Pancreas (tissue), 10 donors: ENCODE measurements at regions not wholly inside any gene's neighbourhood (a gene's known extent, or its start where the extent isn't known, plus 50 kb on each side); places are given as distances from the start of the nearest gene placed in this dataset.

Experiments used
- ATAC-seq, 4 donors: fragments of 200-7000 bp; cut with Tn5 transposase; one replicate each; pipeline versions ENCODE4 v1.8.0 to v1.9.1; 2020; ENCODE audit warnings: mild to moderate bottlenecking in 4 of 4, moderate library complexity in 4 of 4
- DNase-seq, 6 donors: peaks; one replicate each; pipeline ENCODE4 v3.0.0-alpha.2; 2020
- FAIRE-seq: peaks from 2 replicates; lab custom pipeline; 2012; peaks lifted over from hg19 to GRCh38; lab: Jason Lieb, UNC
- H3K27ac ChIP-seq, 4 donors: fragments of 200-600 bp; sonication (generic); 1 replicate in 3 of 4; 2 replicates in 1 of 4; pipeline versions ENCODE4 v1.5.0 to v1.8.0; 2020
- H3K27me3 ChIP-seq, 4 donors: fragments of 200-600 bp; one replicate each; pipeline ENCODE4 v1.8.0; 2021
- H3K36me3 ChIP-seq, 3 donors: fragments of 200-600 bp; sonication (generic) in 1 of 3; one replicate each; pipeline versions ENCODE4 v1.5.0 to v1.8.0; 2020 to 2021
- H3K4me1 ChIP-seq, 3 donors: fragments of 200-600 bp; one replicate each; pipeline ENCODE4 v1.8.0; 2021
- H3K4me3 ChIP-seq, 4 donors: fragments of 200-600 bp; sonication (generic) in 2 of 4; one replicate each; pipeline versions ENCODE4 v1.5.0 to v1.8.0; 2020 to 2021
- H3K9me3 ChIP-seq, 4 donors: fragments of 200-600 bp; one replicate each; pipeline ENCODE4 v1.8.0; 2021
- WGBS, 2 donors: extraction: QIAGEN DNeasy Blood & Tissue Kit; methylation state at CpG; one replicate each; pipeline ENCODE4 v1.1.7; 2013; 5-methylcytosine and 5-hydroxymethylcytosine counted together
- intact Hi-C, 3 donors: fragments of 100-400 bp; cut with DNase I; formaldehyde crosslinking; loops; one replicate each; pipeline versions ENCODE4 v1.11.1 to v1.14.2; 2022
- TF ChIP-seq, protein P1 (sequence below), 4 donors: fragments of 200-600 bp; sonication (generic) in 3 of 4; IDR thresholded peaks; one replicate each; pipeline versions ENCODE4 v1.5.0 to v1.8.0; 2021; ENCODE audit warnings: antibody characterized with exemption in 4 of 4
- donor health status: healthy with polysubstance abuse.
- donor health status: DM: no; HTN: no; CAD: no; lungs with moderate emphysema.
- donor health status: DM: no; HTN: no; CAD: no.
- donor health status: control.
- donor health status: control.
- donor health status: Bipolar disorder and iron deficiency.
- donor health status: DM: yes; HTN: yes; CAD: no.
- donor health status: DM: no; HTN: no; CAD: no.
- donor health status: DM: no; HTN: no; CAD: no.
- donor health status: DM: yes; HTN: yes; CAD: no.

DNA sequence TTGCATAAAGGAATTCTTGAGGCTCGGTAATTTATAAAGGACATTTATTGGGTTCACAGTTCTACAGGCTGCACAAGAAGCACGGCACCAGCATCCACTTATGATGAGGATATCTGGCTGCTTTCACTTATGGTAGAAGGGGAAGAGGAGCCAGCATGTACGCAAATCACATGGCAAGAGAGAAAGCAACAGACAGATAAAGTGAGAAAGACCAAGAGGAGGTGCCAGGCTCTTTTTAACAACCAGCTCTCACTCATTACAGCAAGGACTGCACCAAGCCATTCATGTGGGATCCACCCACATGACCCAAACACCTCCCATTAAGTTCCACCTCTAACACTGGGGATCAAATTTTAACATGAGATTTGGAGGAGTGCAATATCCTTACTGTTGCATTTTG is 1198.2 kb downstream of the ADGRL3 start:
- 50 to 65% methylated on average over 3 of the region's 3 CpGs for WGBS, 2 donors
- TF ChIP-seq, protein P1, sequence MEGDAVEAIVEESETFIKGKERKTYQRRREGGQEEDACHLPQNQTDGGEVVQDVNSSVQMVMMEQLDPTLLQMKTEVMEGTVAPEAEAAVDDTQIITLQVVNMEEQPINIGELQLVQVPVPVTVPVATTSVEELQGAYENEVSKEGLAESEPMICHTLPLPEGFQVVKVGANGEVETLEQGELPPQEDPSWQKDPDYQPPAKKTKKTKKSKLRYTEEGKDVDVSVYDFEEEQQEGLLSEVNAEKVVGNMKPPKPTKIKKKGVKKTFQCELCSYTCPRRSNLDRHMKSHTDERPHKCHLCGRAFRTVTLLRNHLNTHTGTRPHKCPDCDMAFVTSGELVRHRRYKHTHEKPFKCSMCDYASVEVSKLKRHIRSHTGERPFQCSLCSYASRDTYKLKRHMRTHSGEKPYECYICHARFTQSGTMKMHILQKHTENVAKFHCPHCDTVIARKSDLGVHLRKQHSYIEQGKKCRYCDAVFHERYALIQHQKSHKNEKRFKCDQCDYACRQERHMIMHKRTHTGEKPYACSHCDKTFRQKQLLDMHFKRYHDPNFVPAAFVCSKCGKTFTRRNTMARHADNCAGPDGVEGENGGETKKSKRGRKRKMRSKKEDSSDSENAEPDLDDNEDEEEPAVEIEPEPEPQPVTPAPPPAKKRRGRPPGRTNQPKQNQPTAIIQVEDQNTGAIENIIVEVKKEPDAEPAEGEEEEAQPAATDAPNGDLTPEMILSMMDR (IDR thresholded peaks at IDR 0.05): no peak
- H3K4me3 ChIP-seq: no peak overlapping the region
- FAIRE-seq: no peak
- ATAC-seq: no peak
- no peak for DNase-seq
- no peaks in the 10 kb centered on the region for H3K9me3 ChIP-seq
- H3K27me3 ChIP-seq: no peaks in the 10 kb centered on the region
- H3K4me1 ChIP-seq: no peaks in the 10 kb centered on the region
- intact Hi-C loops: no loop called here
- no peak overlapping the region for H3K27ac ChIP-seq
- H3K36me3 ChIP-seq: no peaks in the 10 kb centered on the region

- H3K27me3 ChIP-seq: no peaks in the 10 kb centered on the region
- FAIRE-seq (no peak), ATAC-seq (no peak), DNase-seq (no peak)
- H3K4me1 ChIP-seq: no peaks in the 10 kb centered on the region
- WGBS, 2 donors: 8 to 9% methylated on average over 1 of the region's 1 CpG
- no peak overlapping the region for H3K27ac ChIP-seq
- H3K4me3 ChIP-seq: no peak overlapping the region
- H3K9me3 ChIP-seq: no peaks in the 10 kb centered on the region
- TF ChIP-seq, protein P1 (IDR thresholded peaks at IDR 0.05): no peak
- intact Hi-C loops: no loop called here
- H3K36me3 ChIP-seq: no peaks in the 10 kb centered on the region
Measured at GRCh38 chr4:62394766-62395165, 1194.6 kb downstream of the ADGRL3 start.

GRCh38 chr4:62387808-62388207 is 1187.7 kb downstream of the ADGRL3 start:
- H3K36me3 ChIP-seq: no peaks in the 10 kb centered on the region
- intact Hi-C loops: no loop called here
- no peak overlapping the region for H3K27ac ChIP-seq
- no peaks in the 10 kb centered on the region for H3K9me3 ChIP-seq
- FAIRE-seq (no peak), DNase-seq (no peak), ATAC-seq (no peak)
- TF ChIP-seq, protein P1 (IDR thresholded peaks at IDR 0.05): no peak
- H3K27me3 ChIP-seq: no peaks in the 10 kb centered on the region
- no peak overlapping the region for H3K4me3 ChIP-seq
- 45 to 50% methylated on average over 3 of the region's 3 CpGs for WGBS, 2 donors
- no peaks in the 10 kb centered on the region for H3K4me1 ChIP-seq

GRCh38 chr4:62377700-62378099 is 1177.6 kb downstream of the ADGRL3 start:
- TF ChIP-seq, protein P1 (IDR thresholded peaks at IDR 0.05): no peak
- no peaks in the 10 kb centered on the region for H3K9me3 ChIP-seq
- no peak overlapping the region for H3K27ac ChIP-seq
- H3K36me3 ChIP-seq: no peaks in the 10 kb centered on the region
- ATAC-seq (no peak), DNase-seq (no peak), FAIRE-seq (no peak)
- no peak overlapping the region for H3K4me3 ChIP-seq
- intact Hi-C loops: no loop called here
- H3K27me3 ChIP-seq: no peaks in the 10 kb centered on the region
- H3K4me1 ChIP-seq: no peaks in the 10 kb centered on the region

DNA sequence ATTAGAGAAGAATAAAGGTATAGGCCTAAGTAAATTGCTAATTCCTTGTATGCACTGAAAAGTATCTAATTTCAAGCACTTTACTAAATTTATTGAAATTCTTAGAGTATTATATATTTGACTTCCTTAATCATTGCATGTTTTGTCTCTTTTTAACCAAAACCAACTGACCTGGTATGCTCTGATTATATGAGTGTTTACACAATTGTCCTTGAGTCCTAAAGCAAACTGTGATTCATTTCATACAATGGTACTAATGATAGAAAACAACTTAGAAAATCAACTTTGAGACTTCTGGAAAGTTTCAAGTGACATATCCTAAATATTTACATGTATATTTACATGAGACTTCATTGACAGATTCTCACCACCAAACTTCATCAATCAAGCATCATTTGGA is 1177.1 kb downstream of the ADGRL3 start:
- intact Hi-C loops: no loop called here
- no peak for DNase-seq
- no peaks in the 10 kb centered on the region for H3K27me3 ChIP-seq
- TF ChIP-seq, protein P1 (IDR thresholded peaks at IDR 0.05): no peak
- H3K4me1 ChIP-seq: no peaks in the 10 kb centered on the region
- no peak for ATAC-seq
- H3K36me3 ChIP-seq: no peaks in the 10 kb centered on the region
- no peak overlapping the region for H3K27ac ChIP-seq
- no peaks in the 10 kb centered on the region for H3K9me3 ChIP-seq
- H3K4me3 ChIP-seq: no peak overlapping the region
- no peak for FAIRE-seq
